Loucy (cell line): ENCODE measurements at regions not wholly inside any gene's neighbourhood (a gene's known extent, or its start where the extent isn't known, plus 50 kb on each side); places are given as distances from the start of the nearest gene placed in this dataset.
"Not testable (repeated sequence)": the region's sequence is repeated elsewhere in the genome, so short reads cannot be mapped to it uniquely, and the experiment has no call there.

Experiments used
- EZH2phosphoT487 ChIP-seq: fragments of 200-600 bp; IDR thresholded peaks from 2 replicates; pipeline ENCODE4 v1.6.1; 2018; ENCODE audit warnings: antibody characterized with exemption, mild to moderate bottlenecking, moderate library complexity, borderline replicate concordance
- TF ChIP-seq, protein P1 (sequence below): fragments of 200-600 bp; sonication (generic); conservative IDR thresholded peaks from 2 replicates; pipeline ENCODE4 v1.5.1; 2014; ENCODE audit warnings: mild to moderate bottlenecking, antibody characterized with exemption, low read length

DNA sequence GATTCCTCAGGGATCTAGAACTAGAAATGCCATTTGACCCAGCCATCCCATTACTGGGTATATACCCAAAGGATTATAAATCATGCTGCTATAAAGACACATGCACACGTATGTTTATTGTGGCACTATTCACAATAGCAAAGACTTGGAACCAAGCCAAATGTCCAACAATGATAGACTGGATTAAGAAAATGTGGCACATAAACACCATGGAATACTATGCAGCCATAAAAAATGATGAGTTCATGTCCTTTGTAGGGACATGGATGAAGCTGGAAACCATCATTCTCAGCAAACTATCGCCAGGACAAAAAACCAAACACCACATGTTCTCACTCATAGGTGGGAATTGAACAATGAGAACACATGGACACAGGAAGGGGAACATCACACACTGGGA is 296.3 kb downstream of the DLEU7 start:
- not testable (repeated sequence) for TF ChIP-seq EZH2phosphoT487
- TF ChIP-seq, protein P1, sequence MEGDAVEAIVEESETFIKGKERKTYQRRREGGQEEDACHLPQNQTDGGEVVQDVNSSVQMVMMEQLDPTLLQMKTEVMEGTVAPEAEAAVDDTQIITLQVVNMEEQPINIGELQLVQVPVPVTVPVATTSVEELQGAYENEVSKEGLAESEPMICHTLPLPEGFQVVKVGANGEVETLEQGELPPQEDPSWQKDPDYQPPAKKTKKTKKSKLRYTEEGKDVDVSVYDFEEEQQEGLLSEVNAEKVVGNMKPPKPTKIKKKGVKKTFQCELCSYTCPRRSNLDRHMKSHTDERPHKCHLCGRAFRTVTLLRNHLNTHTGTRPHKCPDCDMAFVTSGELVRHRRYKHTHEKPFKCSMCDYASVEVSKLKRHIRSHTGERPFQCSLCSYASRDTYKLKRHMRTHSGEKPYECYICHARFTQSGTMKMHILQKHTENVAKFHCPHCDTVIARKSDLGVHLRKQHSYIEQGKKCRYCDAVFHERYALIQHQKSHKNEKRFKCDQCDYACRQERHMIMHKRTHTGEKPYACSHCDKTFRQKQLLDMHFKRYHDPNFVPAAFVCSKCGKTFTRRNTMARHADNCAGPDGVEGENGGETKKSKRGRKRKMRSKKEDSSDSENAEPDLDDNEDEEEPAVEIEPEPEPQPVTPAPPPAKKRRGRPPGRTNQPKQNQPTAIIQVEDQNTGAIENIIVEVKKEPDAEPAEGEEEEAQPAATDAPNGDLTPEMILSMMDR: not testable (repeated sequence)
